ENCODE measurements at regions not wholly inside any gene's neighbourhood (a gene's known extent, or its start where the extent isn't known, plus 50 kb on each side); places are given as distances from the start of the nearest gene placed in this dataset.
"Not testable (repeated sequence)": the region's sequence is repeated elsewhere in the genome, so short reads cannot be mapped to it uniquely, and the experiment has no call there.

- no peak for DNase-seq
These were observed 52.4 kb upstream of the GNAI1 start for GRCh38 chr7:80082213-80082612.

GRCh38 chr7:80078886-80079285 lies 55.7 kb upstream of the GNAI1 start:
- DNase-seq = peak; percentile 29

- DNase-seq = no peak
These were observed 56.4 kb upstream of the GNAI1 start for GRCh38 chr7:80078159-80078731.

GRCh38 chr7:80070391-80070790 lies 64.2 kb upstream of the GNAI1 start:
- DNase-seq = no peak

- DNase-seq = no peak
These were observed 68.0 kb upstream of the GNAI1 start for GRCh38 chr7:80066639-80067038.

GRCh38 chr7:80063834-80064233 lies 70.8 kb upstream of the GNAI1 start:
- no peak for DNase-seq

- peak; percentile 78 for DNase-seq
These were observed 74.3 kb upstream of the GNAI1 start for GRCh38 chr7:80060218-80060806.

GRCh38 chr7:80057488-80057887 lies 77.1 kb upstream of the GNAI1 start:
- no peak for DNase-seq

GRCh38 chr7:80054356-80054755 lies 80.3 kb upstream of the GNAI1 start:
- peak; percentile 24 for DNase-seq

GRCh38 chr7:80053124-80053523 lies 81.5 kb upstream of the GNAI1 start:
- no peak for DNase-seq

GRCh38 chr7:80047856-80048459 lies 86.7 kb upstream of the GNAI1 start:
- peak; percentile 3 for DNase-seq

- DNase-seq = peak; percentile 9
These were observed 87.6 kb upstream of the GNAI1 start for GRCh38 chr7:80047032-80047431.

GRCh38 chr7:80044796-80045195 lies 89.8 kb upstream of the GNAI1 start:
- no peak for DNase-seq

- DNase-seq = no peak
These were observed 93.9 kb upstream of the GNAI1 start for GRCh38 chr7:80040752-80041151.

GRCh38 chr7:80040335-80040734 lies 94.3 kb upstream of the GNAI1 start:
- DNase-seq = no peak

GRCh38 chr7:80039251-80039884 lies 95.3 kb upstream of the GNAI1 start:
- DNase-seq = peak; percentile 16

- no peak for DNase-seq
These were observed 96.9 kb upstream of the GNAI1 start for GRCh38 chr7:80037689-80038088.

GRCh38 chr7:80036107-80036506 lies 98.5 kb upstream of the GNAI1 start:
- no peak for DNase-seq

GRCh38 chr7:80028717-80029116 lies 105.9 kb upstream of the GNAI1 start:
- no peak for DNase-seq

- no peak for DNase-seq
These were observed 106.9 kb upstream of the GNAI1 start for GRCh38 chr7:80027611-80028173.

- DNase-seq = no peak
These were observed 107.9 kb upstream of the GNAI1 start for GRCh38 chr7:80026766-80027165.

- DNase-seq = not testable (repeated sequence)
These were observed 114.4 kb upstream of the GNAI1 start for GRCh38 chr7:80020277-80020676.

GRCh38 chr7:80019809-80020207 lies 114.8 kb upstream of the GNAI1 start:
- not testable (repeated sequence) for DNase-seq

Measured in tongue (tissue), 1 donor.